Stimulated activated effector memory CD8-positive, alpha-beta T cell treated with anti-CD3 and anti-CD28 coated beads, Interleukin-12 subunit alpha, Interleukin-12 subunit beta, amount 100 ng/mL, for 72 hours (primary cell): ENCODE measurements at regions not wholly inside any gene's neighbourhood (a gene's known extent, or its start where the extent isn't known, plus 50 kb on each side); places are given as distances from the start of the nearest gene placed in this dataset.
"Not testable (repeated sequence)": the region's sequence is repeated elsewhere in the genome, so short reads cannot be mapped to it uniquely, and the experiment has no call there.

Experiments
- ATAC-seq: fragments of 150-1000 bp; cut with Tn5 transposase; 2 replicates; pipeline ENCODE4 v1.10.0; 2021
- DNase-seq, 2 donors: peaks; one replicate each; pipeline ENCODE4 v3.0.0; 2021 to 2022; ENCODE audit warnings: low spot score in 2 of 2
- H3K27ac Mint-ChIP-seq: one replicate; pipeline ENCODE4 v1.8.0; 2022; ENCODE audit warnings: mild to moderate bottlenecking, mixed read lengths
- H3K36me3 Mint-ChIP-seq: one replicate; pipeline ENCODE4 v1.8.0; 2022; ENCODE audit warnings: mild to moderate bottlenecking, mixed read lengths
- H3K4me1 Mint-ChIP-seq: one replicate; pipeline ENCODE4 v1.8.0; 2022; ENCODE audit warnings: mixed read lengths
- H3K4me3 Mint-ChIP-seq: one replicate; pipeline ENCODE4 v1.8.0; 2022; ENCODE audit warnings: mild to moderate bottlenecking, mixed read lengths
- H3K9me3 Mint-ChIP-seq: one replicate; pipeline ENCODE4 v1.8.0; 2022; ENCODE audit warnings: mixed read lengths

GRCh38 chr16:73940786-73941185 is 355.8 kb upstream of the PSMD7 start:
- not testable (repeated sequence) for H3K4me1 Mint-ChIP-seq, H3K36me3 Mint-ChIP-seq, H3K9me3 Mint-ChIP-seq, H3K27ac Mint-ChIP-seq, H3K4me3 Mint-ChIP-seq, DNase-seq, ATAC-seq

GRCh38 chr16:73923951-73924350 is 372.7 kb upstream of the PSMD7 start:
- no peak overlapping the region for H3K4me3 Mint-ChIP-seq
- H3K9me3 Mint-ChIP-seq, result peaks cover 15% of the 10 kb centered on the region
- no peaks in the 10 kb centered on the region for H3K4me1 Mint-ChIP-seq
- no peak overlapping the region for H3K27ac Mint-ChIP-seq
- DNase-seq (no peak), ATAC-seq (no peak)
- no peaks in the 10 kb centered on the region for H3K36me3 Mint-ChIP-seq

DNA sequence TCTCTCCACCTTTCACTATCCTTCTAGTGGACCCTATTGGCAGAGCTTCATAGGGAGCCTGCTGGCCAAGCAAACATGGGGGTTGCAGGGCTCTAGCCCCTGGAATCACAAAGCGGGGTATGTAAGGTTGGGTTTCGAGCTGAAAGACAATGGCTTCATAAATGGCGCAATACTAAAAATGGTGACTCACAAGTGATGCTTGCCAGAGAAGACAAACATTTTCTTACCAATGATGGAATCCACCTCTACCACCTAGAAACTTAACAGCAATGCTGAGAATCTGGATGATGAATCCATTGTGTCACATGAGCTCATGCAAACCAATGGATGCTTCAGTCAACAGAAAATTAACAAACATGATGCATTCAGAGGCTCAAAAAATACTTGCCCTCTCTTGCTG is 375.3 kb upstream of the PSMD7 start:
- no peak for ATAC-seq
- peaks cover 7% of the 10 kb centered on the region for H3K9me3 Mint-ChIP-seq
- DNase-seq, result no peak
- H3K36me3 Mint-ChIP-seq, result no peaks in the 10 kb centered on the region
- no peak overlapping the region for H3K4me3 Mint-ChIP-seq
- no peaks in the 10 kb centered on the region for H3K4me1 Mint-ChIP-seq
- no peak overlapping the region for H3K27ac Mint-ChIP-seq

DNA sequence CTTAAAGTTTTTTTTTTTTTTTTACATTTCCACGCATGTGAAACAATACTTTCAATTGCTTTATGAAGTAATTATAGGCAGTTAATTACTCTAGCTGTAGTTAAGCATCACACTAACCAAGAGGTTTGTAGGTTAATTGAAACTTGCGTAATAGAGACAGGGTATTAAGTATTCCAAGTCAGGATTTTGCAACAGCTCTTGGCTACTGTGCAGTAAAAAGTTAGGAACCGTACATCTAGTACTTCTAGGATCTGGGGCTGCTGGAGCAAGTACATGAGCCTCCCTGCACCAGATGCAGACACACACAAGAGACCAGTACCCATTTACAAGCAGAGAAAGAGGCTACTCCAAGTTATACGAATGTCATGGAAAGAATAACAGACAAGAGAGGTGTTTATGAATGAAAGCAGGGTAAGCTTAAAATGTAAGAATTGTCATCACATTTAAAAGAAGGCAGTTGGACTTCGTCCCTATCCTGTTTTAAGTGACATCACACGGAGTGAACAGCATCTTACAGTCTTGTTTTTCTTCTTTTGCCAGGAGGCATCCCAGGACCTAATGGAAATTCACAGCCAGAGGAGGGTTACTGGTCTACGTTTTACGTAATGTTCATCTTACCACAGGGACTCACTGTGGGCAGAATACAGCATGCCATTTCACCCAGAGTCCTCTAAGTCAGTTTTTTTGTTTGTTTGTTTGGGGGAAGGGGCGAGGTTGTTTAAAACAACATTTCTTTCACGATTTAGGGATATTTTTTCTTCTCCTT is 379.6 kb upstream of the PSMD7 start:
- Mint-ChIP-seq H3K27ac (no peak overlapping the region), H3K36me3 (no peaks in the 10 kb centered on the region), H3K9me3 (peaks cover 5% of the 10 kb centered on the region), H3K4me1 (no peaks in the 10 kb centered on the region), H3K4me3 (no peak overlapping the region)
- DNase-seq (no peak), ATAC-seq (no peak)

GRCh38 chr16:73915935-73916334 is 380.7 kb upstream of the PSMD7 start:
- H3K27ac Mint-ChIP-seq, result no peak overlapping the region
- DNase-seq (no peak), ATAC-seq (no peak)
- H3K4me1 Mint-ChIP-seq, result no peaks in the 10 kb centered on the region
- H3K9me3 Mint-ChIP-seq, result peaks cover 5% of the 10 kb centered on the region
- H3K36me3 Mint-ChIP-seq, result no peaks in the 10 kb centered on the region
- no peak overlapping the region for H3K4me3 Mint-ChIP-seq

DNA sequence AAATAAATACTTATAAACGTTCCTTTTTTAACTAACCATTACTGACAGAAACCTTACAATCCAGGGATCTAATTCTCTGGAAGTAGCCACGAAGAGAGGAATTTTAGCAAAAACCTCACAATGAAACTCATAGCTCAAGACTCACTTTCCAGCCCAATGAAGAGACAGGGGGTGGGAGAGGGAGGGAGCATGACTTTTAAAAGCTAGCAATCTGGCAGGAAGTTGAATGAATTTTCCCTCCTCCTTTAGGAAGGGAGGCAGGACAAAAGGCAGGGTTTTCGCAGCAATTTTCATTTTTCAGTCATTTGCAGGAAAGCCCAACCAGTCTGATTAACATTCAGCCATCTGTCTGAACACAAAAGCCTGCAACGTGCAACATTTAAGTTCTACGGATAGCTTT is 381.5 kb upstream of the PSMD7 start:
- ATAC-seq, result no peak
- H3K4me3 Mint-ChIP-seq, result no peak overlapping the region
- no peaks in the 10 kb centered on the region for H3K36me3 Mint-ChIP-seq
- H3K27ac Mint-ChIP-seq, result no peak overlapping the region
- DNase-seq, result no peak
- H3K9me3 Mint-ChIP-seq, result peaks cover 5% of the 10 kb centered on the region
- no peaks in the 10 kb centered on the region for H3K4me1 Mint-ChIP-seq

GRCh38 chr16:73912850-73913249 is 383.8 kb upstream of the PSMD7 start:
- H3K4me1 Mint-ChIP-seq, result no peaks in the 10 kb centered on the region
- H3K9me3 Mint-ChIP-seq, result peaks cover 2% of the 10 kb centered on the region
- DNase-seq, result no peak
- no peak overlapping the region for H3K27ac Mint-ChIP-seq
- H3K36me3 Mint-ChIP-seq, result no peaks in the 10 kb centered on the region
- no peak for ATAC-seq
- no peak overlapping the region for H3K4me3 Mint-ChIP-seq

GRCh38 chr16:73912281-73912680 is 384.3 kb upstream of the PSMD7 start:
- Mint-ChIP-seq H3K27ac (no peak overlapping the region), H3K4me3 (no peak overlapping the region), H3K4me1 (no peaks in the 10 kb centered on the region), H3K9me3 (peaks cover 5% of the 10 kb centered on the region), H3K36me3 (no peaks in the 10 kb centered on the region)
- ATAC-seq (no peak), DNase-seq (no peak)

DNA sequence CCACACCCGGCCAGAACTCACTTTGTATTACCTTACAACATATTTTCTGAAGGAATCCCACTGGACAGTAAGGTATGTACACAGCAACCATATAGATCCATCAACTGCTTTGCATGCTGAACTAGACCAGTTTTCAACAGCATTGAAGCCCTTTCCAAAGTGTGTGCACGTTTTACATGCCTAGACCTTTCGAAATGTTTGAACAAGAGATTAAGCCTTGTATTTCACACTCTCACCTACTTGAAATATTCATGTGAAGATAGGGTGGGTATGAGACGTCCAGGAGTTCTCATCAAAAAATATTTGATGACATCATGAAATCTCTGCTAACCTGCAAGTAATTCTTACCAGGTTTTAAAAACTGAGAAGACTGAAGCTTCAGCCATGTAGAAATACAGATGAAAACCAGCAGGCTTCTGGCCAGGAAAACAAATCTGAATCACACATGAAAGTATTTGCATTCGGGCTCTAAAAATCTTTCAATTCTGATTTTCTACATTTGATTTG is 387.0 kb upstream of the PSMD7 start:
- no peak for DNase-seq
- H3K4me3 Mint-ChIP-seq, result no peak overlapping the region
- no peak overlapping the region for H3K27ac Mint-ChIP-seq
- peaks cover 3% of the 10 kb centered on the region for H3K9me3 Mint-ChIP-seq
- no peak for ATAC-seq
- no peaks in the 10 kb centered on the region for H3K4me1 Mint-ChIP-seq
- H3K36me3 Mint-ChIP-seq, result no peaks in the 10 kb centered on the region

DNA sequence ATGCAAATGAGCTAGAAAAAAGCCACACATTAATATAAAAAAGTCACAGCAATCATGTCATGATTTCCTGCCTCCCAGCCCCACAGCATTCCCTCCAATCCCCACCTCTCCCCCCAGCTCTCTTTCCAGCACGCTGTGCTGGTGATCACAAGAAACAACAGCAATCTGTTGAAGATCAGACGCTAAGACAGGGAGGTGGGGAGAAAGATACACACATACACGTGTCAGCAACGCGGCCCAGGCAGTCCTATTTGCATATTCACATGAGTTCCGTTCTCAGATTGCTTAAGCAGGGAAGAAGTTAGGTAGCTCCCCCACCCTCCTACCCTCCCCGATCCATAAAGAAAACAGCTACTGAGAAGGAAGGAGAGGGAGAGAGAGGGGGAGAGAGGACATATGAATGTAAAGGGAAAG is 405.5 kb upstream of the PSMD7 start:
- Mint-ChIP-seq H3K4me1 (peaks cover 8% of the 10 kb centered on the region), H3K4me3 (no peak overlapping the region), H3K9me3 (peaks cover 2% of the 10 kb centered on the region), H3K27ac (no peak overlapping the region), H3K36me3 (no peaks in the 10 kb centered on the region)
- DNase-seq, result no peak
- no peak for ATAC-seq

GRCh38 chr16:73890186-73891128 is 406.2 kb upstream of the PSMD7 start:
- H3K4me3 Mint-ChIP-seq, result no peak overlapping the region
- DNase-seq (no peak), ATAC-seq (no peak)
- H3K36me3 Mint-ChIP-seq, result no peaks in the 10 kb centered on the region
- H3K27ac Mint-ChIP-seq, result no peak overlapping the region
- peaks cover 2% of the 10 kb centered on the region for H3K9me3 Mint-ChIP-seq
- H3K4me1 Mint-ChIP-seq, result peaks cover 8% of the 10 kb centered on the region

DNA sequence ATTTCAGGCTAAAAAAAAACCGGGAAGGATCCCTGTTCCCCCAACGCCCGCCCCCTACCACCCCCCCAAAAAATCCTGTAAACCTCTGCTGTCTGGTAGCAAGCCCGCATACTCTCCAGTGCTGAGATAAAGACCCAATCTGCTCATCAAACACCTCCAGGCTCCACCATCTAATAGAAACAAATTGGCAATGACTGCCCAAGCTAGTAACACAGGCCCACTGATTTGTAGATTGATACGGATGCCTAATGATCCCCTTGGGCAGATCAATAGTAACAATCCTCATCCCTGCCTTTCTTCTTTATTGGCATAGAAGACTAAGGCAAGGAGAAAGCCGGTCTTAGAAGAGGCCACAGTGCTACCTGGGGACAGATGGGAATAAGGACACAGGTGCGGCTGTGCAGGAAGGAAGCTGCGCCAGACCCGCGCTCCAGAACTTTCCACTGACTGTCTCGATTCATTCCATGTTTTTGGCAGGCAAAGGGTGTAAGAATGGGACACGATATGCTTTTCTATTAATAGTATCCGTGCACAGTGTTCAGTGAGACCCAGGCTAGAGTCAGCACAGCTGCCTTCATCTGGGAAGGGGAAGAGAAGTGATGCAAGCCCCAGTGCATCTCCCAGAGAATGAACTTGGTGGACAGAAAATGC is 407.6 kb upstream of the PSMD7 start:
- ATAC-seq (no peak), DNase-seq (no peak)
- peaks cover 8% of the 10 kb centered on the region for H3K4me1 Mint-ChIP-seq
- no peak overlapping the region for H3K4me3 Mint-ChIP-seq
- peaks cover under 1% of the 10 kb centered on the region for H3K9me3 Mint-ChIP-seq
- no peak overlapping the region for H3K27ac Mint-ChIP-seq
- H3K36me3 Mint-ChIP-seq, result no peaks in the 10 kb centered on the region

DNA sequence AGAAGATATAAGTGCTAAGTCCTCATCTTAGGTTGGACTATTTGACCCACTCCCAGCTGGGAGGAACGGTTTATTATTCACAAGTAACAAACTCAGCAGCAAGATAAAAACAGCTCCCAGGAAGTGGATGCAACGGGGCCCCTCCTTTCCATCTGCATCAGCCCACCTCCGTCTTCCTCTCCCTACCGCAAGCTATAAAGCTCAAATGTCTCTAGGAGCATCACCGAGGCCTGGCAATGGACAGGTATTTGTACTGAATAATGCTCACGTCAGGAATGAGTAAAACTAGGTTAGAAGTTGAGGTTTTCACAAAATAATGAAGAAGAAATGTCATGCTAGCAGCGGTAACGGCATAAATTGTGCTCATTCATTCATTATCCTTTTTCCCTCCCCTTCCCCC is 408.7 kb upstream of the PSMD7 start:
- Mint-ChIP-seq H3K9me3 (no peaks in the 10 kb centered on the region), H3K36me3 (no peaks in the 10 kb centered on the region), H3K27ac (no peak overlapping the region), H3K4me1 (peaks cover 8% of the 10 kb centered on the region), H3K4me3 (no peak overlapping the region)
- no peak for DNase-seq
- ATAC-seq, result no peak

DNA sequence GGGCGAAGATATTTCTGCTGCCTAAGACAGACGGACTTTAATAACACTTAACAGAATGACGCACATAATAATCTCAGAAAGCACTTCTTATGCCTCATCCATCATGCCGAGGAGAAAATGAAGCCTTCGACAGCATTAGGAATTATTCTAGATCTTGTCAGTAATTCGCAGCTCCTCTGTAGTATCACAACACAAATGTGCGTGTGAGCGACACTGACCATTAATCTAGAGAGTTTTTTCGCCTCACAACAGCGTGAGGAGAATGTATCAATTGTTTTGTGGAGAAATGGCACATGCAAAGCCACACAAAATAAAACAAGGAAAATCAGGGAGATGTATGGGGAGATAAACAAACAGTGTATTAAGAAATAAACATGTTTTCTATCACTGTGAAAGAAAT is 410.2 kb upstream of the PSMD7 start:
- H3K27ac Mint-ChIP-seq, result no peak overlapping the region
- DNase-seq (no peak), ATAC-seq (no peak)
- H3K9me3 Mint-ChIP-seq, result no peaks in the 10 kb centered on the region
- H3K4me3 Mint-ChIP-seq, result no peak overlapping the region
- H3K4me1 Mint-ChIP-seq, result peaks cover 6% of the 10 kb centered on the region
- H3K36me3 Mint-ChIP-seq, result no peaks in the 10 kb centered on the region

DNA sequence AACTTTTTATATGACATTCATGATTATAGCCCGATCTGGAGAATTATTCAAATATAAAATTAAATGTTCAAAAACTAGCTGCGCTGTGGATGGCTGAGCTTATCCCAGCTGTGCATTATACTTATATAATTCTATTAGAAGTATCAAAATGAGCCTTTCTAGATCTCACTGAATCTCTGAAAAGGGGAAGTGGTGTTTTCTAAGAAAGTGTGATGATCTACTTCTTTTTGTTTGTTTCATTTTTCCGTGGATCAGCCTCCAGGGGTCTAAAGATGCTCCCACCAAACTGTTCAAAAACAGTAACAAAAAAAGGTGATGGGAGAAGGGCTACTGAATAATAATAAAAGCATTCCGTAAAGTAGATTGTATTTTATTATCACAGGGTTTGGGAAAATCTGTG is 411.3 kb upstream of the PSMD7 start:
- Mint-ChIP-seq H3K9me3 (no peaks in the 10 kb centered on the region), H3K36me3 (no peaks in the 10 kb centered on the region), H3K4me1 (no peaks in the 10 kb centered on the region), H3K4me3 (no peak overlapping the region), H3K27ac (no peak overlapping the region)
- no peak for DNase-seq
- ATAC-seq, result no peak
